Left forelimb (tissue), 1 donor: ENCODE measurements at regions not wholly inside any gene's neighbourhood (a gene's known extent, or its start where the extent isn't known, plus 50 kb on each side); places are given as distances from the start of the nearest gene placed in this dataset.
"Not testable (repeated sequence)": the region's sequence is repeated elsewhere in the genome, so short reads cannot be mapped to it uniquely, and the experiment has no call there.

ENCODE experiments used
- DNase-seq: peaks from one replicate; pipeline ENCODE4 v3.0.0-alpha.2; 2018; ENCODE audit warnings: low spot score

DNA sequence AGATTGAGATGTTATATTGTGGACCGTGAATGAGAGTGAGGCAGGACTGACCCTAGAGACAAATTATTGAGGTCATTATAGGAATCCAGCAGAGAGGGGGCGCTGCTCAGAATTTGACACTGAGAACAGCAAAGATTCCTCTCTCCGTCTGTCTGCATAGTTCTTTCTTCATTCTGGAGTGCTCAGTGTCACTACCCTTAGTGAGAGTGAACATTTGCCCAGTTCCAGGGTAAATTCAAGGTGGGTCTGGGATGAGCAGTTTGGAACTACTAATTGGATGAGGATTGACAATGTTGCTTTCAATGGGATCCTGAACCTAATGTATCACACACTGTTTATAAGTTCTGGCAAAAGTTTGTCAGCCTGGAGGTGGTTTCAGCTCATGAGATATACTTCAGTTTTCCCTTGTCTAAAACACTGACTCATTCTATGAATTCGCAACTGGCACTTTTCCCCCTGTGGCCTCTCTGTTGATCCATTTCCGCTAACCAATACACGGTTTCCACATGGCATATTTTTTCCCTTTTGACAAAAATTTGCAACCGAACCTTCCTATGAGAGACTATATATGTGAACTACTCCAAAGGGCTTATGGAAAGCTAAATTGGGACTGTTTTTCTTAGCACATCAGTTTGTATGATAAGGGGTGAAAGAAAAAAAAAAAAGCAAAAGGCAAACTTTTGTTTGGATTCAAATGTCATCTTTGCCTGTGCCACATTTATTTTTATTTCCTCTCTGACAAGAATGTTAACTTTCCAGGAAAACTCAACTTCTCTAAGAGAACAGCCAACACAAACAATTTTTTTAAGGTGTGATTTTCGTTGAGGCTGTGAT is 1240.7 kb upstream of the WWC1 start:
- DNase-seq: no peak

DNA sequence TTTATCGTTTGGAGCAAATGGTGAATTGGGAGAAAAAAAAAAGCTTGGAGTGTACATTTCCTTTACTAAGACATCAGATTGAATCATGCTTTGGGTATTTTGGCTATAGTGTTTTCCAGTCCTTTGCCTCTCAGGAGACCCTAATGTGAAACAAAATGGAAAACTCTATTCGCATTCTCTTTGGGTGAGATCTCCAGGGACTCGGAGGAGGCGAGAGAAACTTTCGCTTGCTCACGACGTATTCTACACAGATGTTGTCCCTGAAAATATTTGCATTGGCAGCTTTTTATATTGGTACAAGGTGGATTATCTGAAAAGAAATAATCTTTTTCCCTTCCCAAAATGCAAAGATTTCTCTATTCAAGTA is 1240.1 kb upstream of the WWC1 start:
- no peak for DNase-seq

DNA sequence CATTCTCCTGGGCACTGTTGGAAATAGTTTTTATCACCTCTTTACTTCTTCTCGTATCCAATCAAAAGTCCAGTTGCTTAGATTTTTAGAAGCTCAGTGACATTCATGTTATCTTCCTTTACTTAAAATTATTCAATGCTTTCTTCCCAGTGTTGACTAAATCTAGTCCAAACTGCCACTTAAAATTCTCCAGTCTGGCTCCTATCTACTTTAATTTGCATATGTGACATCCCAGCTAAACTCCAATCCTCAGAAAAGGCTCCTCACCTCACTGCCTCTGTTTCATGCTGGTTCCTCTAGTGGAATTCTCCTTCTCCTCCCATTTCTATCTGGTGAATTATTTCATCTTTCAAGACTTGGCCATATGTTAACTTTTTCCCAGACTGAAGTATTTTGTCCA is 1238.7 kb upstream of the WWC1 start:
- DNase-seq: no peak

DNA sequence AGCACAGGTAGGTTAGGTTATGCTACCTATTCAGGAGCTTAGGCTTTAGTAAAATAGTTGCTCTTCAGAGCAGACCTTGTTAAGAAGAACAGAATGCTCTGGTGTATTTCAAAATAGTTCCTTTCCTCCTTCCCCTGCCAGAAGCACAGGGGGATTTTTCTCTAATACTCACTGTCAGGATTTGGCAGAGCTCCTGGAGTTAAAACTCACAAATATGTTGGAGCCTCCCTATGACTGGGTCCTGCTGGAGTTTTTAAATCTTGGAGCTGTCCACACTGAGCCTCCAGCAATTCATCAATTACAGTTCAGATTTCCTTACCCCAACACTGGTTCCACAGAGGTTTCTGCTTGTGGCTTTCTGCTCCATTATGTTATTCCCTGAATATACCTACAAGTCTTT is 1233.8 kb upstream of the WWC1 start:
- DNase-seq: no peak

DNA sequence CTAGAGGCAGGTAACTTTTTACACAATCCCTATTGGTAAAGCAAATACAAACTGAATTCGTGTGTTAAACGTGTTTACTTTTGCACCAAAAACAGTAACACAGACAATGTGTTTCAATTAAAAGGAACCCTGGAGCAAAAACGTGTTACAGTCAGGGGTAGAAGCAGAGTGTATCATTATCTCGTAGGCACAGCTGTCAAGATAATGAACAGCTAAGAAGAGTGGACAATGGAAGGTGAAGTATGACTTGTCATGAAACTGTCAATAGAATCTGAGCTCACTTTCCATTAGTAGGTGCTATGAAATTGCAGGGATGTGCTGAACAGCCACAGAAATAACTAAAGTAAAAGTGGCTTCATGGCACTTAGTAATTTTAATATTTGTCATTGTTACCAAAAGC is 1229.8 kb upstream of the WWC1 start:
- no peak for DNase-seq

DNA sequence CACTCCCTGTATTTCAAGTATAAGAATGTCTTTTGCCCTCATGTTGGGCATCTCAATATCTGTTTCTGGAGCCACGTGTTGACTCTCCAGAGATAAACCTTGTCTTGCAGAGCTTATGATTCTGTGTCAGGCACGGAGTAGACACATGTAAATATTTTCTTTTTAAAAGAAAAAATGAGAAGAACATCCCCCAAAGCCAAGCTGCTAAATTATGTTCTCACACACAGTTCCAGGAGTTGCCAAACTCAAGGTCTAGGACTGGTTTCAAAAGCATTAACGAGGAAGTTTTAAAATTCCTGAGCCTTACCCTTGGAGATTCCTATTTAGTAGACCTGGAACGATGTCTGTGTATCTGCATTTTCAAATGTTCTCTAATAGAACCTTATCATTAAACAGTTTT is 1228.3 kb upstream of the WWC1 start:
- no peak for DNase-seq

DNA sequence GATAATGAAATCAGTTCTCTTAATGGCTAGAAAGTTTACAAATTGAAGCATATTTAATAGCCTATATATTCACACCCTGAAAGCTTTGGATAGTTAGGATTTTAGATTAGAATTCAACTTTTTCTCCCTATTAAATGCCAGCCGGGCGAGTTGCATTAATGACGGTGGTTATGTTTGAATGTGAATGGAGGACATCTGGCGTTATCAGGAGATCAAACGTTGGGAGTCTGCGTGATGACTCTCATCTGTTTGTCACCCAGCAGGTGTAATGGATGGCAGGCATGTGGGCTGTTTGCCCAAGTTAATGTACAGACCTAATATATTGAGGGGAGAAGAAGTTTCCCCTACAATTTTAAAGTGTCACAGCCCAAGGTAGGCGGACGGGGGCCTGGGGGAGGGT is 1227.7 kb upstream of the WWC1 start:
- no peak for DNase-seq

DNA sequence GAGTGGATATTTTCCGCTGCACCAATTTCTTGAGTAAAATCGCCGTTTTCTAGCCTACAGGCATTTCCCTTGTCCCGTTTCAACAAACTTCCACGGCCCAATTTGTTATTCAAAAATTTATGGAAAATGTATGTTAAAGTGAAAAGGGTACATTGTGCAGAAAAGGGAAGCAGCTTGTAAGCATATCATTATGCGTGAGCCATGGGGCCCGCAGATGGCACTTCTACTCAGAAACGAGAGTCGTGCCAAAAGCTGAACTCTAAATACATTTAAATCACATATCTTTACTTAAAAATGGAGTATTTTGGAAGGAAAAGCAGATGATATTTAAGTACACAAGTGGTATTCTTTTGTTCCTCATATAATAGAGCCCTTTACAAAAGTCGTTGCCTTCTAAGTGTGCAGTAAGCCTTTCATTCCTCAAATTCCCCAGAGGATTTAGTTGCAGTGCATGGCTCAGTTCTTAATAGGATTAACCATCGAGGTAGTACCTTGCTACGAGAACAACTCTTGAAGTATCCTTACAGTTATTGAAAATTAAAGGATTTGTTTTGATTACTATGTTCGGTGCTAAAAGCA is 1227.2 kb upstream of the WWC1 start:
- DNase-seq: no peak

DNA sequence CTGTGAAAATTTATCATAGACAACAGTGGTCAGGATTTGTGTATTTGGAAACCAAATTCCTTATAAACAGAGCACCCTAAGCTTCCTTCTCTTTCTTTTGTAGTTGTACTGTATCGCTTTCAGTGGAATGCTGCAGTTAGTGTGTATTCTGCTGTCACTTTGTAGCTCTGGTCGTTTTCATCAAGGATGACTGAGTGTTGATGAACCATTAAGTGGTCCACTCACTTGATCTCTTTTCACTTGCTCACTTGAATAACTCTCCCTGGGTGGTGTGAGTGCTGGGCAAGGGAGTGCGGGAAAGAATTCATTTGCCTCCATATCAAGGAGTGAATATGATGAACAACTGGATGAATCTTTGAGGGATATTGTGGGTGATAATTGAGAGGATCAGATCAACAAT is 1225.7 kb upstream of the WWC1 start:
- DNase-seq: no peak

DNA sequence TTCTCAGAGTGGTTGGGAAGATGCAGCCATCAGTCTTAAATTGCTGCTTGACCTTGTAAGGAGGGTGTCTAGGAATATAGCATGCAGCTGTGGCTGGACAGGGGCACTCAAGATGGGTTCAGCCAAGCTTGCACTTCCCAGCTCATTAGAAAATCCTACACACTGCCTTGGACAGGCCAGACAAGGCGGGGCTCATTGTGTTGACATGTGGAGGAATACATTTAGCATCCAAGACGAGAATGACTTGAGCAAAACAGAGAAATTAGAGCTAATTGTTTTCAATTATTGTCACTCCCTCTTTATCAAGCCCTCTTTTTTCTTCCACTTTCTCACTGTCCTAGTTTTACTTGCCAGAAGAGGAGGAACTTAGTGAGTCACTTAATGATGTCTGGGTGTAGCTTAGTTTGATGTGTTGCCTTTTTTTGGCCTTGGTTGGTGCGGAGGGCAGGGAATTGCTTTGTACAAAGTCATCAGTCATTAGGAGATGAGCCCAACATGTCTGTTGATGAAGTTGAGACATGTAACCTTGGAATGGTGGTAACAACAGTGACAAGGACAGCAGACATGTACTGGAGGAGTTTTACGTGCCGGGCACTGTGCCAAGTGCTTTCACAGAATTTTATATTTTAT is 1219.3 kb upstream of the WWC1 start:
- no peak for DNase-seq

DNA sequence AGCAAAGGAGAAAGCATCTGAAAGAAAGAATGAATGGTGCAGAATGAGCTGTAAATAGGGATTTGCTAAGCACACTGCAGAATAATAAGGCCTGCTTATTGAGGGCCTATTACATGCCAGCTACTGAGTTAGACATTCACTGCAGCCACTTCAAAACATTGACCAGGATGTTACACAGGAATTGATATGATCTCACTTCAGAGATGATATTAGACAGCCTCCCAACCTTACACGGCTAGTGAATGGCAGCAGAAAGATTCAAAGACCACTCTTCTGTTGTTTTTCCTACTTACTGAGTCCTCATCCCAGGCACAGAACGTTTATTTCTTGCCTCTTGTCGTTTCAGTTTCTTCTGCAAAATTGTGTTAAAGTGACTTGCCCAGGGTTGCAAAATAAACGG is 1209.9 kb upstream of the WWC1 start:
- DNase-seq: no peak

DNA sequence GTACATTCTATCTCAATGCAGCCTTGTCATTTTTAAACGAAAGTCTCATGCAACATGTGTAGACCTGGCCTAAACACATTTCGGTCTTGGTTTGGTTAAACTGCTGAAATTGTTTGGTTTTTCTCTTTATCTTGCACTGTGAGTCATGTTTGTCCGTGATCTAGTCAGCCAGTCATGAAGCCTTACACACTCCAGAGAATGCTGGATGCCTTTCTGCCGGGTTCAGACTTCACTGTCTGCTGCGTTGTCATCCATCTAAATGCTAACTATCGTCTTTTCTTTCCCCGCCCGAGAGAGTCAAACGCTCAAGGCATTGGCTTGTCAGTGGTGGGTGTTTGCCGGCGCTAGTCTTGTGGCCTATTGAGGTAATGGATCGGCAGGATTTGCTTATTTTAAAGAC is 1194.6 kb upstream of the WWC1 start:
- no peak for DNase-seq

DNA sequence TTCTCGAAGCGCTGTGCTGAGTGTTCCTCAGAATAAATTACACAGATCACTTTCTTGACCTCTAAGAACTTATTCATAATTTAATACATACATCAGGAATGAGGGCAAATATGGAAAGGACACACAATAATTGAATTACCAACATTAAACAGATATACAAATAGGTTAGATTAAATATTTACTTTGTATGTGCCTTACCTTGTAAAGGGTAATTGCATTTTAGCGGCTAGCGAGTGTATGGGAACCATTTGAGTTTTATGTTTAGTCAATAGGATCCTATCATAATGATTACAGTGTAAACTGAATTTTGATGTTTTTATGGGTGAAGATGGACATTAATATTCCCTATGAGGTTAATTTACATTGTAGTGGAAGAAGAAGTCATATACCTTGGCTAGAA is 1187.1 kb upstream of the WWC1 start:
- no peak for DNase-seq

DNA sequence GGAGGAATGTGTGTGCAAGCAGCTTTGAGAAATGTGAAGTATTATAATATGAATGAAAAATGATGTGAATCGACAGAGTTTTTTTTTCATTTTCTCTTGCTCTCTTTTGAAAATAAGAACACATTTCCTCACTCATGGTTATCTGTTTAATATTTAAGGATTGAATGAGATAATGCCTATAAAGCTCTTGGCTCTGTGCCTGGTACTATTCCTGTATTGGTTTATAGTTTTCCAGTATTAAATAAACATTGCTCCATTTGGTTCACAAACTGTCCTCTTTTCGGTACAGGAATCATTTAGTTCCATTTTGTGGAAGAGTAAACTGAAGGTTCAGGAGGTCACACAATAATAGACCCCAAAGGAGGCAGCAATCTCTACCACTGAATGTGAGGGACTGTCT is 1185.5 kb upstream of the WWC1 start:
- no peak for DNase-seq

DNA sequence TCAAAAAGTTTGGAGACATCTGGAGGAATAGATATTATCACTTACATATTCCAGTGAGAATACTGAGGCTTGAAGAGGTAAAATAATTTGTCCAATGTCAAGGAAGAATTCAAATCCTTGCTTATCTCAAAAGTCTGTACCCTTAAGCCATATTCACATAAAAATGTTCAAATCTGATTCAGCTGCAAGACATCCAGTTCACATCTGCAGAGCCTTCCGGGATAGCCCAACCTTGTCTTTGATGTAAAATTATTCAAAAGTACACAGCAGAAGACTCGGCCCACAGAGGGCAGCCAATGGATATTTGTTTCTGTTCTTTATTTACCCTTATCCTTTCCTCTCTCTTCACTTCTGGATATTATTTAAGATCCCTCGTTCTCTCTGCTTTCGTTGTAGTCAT is 1183.8 kb upstream of the WWC1 start:
- no peak for DNase-seq

DNA sequence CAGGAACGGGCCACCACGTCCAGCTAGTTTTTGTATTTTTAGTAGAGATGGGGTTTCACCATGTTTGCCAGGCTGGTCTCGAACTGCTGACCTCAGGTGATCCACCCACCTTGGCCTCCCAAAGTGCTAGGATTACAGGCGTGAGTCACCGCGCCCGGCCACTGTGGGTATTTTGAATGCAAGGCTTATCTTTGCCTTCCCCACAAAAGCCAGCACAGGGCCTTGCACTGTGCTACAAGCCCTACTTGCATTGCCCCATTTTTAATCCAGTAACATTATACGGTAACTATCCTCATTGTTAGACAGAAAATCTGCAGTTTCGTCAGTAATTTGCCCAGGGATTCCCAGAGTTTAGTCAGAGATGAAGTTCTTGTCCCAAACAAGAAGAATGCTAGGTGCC is 1183.2 kb upstream of the WWC1 start:
- DNase-seq: not testable (repeated sequence)

DNA sequence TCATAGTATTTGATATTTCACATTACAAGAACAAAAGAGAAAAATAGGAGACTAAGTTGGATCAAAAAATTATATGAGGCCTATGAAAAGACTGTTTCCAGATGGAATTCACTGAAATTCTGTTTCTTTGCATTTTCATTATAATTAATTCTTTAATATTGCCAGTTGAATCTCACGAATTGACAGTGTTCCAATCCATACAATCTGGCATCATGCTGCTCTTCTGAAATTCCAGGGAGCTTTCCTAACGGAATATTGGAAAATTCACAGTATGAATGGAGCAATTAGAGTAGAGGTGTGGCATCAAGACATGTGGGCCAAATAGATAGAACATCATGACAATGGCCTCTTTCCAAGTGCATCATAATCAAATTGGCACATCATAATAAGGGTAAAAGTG is 1178.9 kb upstream of the WWC1 start:
- DNase-seq: no peak

DNA sequence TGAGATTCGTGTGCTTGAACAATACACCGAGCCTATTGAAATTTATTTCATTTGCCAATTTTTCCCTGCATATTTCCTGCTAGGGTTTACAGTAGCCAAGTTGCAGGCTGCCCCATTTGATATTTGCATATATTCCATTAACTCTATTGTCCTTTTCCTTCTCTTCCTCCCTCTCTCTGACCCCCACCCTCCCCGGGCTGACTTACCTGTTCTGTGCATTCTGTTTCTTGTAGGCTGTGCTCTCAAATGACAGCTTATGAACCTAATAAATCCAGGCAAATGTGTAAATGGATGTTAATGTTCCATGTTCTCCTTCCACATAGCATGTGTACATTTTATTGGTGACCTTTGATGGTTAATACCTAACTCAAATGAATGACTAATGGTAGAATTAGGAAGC is 1169.2 kb upstream of the WWC1 start:
- no peak for DNase-seq

DNA sequence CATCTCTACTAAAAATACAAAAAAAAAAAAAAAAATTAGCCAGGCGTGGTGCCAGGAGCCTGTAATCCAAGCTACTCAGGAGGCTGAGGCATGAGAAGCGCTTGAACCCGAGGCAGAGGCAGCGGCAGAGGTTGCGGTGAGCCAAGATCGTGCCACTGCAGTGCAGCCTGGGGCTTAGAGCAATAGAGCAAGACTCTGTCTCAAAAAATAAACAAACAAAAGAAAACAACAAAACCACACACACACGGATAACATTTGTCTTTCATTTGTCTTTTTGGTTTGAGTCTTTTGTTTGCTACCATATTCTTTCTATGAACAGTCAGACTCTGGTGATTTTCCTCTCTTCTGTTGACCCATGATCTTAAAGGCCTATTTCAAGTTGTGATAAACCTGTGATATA is 1168.3 kb upstream of the WWC1 start:
- DNase-seq: no peak

DNA sequence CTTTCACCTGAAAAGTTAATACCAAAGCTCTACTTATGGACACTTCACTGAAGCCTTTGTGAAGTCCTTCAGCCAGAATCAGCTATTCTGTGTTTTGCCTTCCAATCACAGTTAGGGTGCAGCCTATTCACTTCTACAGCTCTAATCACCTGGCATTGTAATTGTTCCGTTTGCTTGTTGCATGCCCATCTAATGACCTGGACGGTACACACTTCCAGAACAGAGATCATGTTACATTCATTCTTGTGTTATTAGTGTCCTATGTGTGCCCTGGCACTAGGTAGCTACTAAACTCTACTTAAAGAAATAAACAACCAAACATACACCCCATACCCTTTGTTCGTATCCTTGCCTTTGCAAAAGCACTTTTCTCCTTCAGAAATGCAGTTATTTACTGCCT is 1162.9 kb upstream of the WWC1 start:
- DNase-seq: no peak

DNA sequence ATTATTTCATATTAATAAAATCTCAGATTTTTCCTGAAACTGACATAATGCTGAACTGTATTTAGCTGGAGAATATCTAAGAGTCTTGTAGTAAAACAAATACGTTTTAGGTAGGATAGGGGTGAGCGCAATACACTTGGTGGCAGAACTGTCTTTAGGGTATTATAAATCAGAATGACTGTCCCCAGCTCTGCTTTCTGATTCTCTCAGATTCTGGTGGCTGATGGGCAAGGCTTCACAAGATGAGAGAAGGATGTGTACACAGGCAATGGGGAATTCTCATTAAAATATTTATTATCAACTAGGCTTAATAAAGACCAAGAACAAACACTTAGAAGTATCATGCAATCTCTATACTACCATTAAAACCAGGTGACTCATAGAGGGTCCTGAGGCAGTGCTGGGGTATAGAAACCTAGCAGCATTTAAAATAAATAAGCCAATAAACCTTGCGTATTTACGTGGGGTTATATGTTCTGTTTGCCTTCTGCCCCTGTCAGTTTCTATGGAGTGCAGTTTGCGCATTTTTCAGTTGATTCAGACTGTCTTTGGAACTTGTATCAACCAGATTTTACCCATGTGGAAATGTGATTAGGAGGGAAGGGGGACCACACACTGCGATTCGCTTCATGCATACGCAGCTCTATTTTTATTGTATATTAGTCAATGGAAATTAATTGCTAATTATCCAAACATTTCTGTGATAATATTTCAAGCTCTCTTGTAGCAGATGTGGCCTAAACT is 1150.7 kb upstream of the WWC1 start:
- no peak for DNase-seq

DNA sequence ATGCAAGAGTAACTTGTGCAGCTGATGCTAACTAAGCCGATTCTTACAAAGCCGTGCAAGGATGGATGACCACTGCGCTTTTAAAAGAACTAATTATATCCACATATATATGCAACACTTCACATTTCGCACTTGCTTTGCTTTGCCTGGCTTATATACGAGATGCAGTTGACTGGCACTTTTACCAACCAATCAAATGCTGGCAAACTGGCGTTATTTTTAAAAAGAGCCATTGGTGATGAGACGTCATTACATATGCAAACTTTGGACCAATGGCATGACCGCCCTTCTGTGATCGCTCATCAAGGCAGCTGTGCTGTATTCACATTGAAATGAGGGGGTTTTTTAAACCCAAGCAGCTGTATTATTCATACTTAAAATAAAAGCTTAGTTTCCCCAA is 1147.7 kb upstream of the WWC1 start:
- no peak for DNase-seq

DNA sequence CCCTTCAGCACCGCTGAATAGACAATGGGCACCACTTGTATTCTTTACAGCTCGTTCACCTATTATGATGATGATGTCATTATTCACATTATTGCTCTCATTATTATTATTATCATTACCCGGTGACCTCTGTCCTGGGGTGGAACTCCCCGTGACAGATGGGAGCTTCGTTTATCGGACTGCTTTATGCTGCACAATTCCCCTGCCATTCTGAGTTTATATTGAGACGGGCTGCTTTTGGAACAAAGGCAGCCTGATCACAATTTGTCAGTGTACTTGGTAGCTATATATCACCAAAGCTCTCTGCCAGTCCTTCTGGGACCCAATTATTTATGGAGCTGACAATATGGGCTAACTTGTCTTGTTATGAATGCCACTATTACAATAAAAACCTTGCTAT is 1145.6 kb upstream of the WWC1 start:
- DNase-seq: no peak
